COR-L47 (cell line): ENCODE measurements at regions not wholly inside any gene's neighbourhood (a gene's known extent, or its start where the extent isn't known, plus 50 kb on each side); places are given as distances from the start of the nearest gene placed in this dataset.

ENCODE experiments used
- DNase-seq: peaks from one replicate; lab custom pipeline; 2025; lab: John Stamatoyannopoulos, UW

GRCh38 chr1:185581020-185581419 is 153.2 kb upstream of the HMCN1 start:
- no peak for DNase-seq

GRCh38 chr1:185578293-185578692 is 155.9 kb upstream of the HMCN1 start:
- DNase-seq, result no peak

- DNase-seq, result no peak
Observed at GRCh38 chr1:185574139-185574875, 159.9 kb upstream of the HMCN1 start.

DNA sequence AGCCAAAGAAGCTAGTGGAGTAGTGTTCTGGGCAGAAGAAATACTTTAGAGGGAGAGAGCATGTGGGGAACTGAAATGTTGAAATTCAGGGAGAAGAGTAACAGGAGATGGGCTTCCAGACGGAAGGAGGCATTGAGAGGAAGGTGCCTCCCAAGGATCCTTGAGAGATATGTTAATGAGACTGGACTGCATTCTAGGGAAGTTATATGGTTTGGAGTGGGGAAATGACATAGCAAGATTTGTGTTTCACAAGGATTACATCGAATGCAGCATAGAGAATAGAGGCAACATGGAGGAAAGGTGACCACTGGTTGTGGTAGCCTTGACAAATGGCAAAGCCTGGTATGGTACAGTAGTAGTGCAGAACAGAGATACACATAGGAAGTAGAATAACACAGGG is 160.5 kb upstream of the HMCN1 start:
- DNase-seq, result no peak

DNA sequence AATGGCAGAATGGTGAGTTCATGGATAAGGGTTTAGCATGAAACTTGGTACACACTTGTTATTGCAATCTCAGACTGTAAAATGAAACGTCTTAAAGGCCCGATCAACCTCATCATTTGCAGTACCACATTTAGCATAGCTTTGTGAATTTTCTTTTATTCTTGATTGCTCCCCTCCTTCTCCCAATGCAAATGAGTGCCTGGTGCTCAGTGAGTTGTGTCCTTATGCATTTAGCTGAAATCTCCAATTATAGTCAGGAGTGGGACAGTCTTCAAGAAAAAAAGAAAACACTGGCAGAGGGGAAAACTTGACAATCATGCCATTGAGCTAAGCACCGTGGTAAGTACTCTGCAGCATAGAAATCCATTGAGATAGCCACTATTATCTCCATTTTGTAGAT is 161.0 kb upstream of the HMCN1 start:
- DNase-seq, result no peak

- no peak for DNase-seq
Observed at GRCh38 chr1:185570962-185571361, 163.2 kb upstream of the HMCN1 start.

- DNase-seq, result no peak
Observed at GRCh38 chr1:185568155-185569123, 165.8 kb upstream of the HMCN1 start.

DNA sequence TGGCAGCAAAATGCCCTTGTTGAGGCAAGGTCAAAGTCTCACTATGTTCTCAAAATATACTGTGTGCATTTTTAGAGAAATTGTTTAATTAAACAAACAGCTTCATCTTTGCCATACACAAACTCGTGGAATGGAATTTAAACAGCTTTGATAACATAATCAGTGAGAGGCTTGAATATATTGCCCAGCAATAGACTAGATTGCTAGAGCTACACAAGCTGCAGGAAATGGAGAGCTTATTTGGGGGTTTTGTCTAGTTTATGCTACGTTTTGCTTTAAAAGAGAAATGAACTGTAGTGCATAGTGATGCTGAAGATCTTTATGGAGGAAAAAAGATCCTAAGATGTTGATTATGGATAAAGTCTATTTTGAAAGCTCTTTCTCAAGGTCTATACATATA is 166.8 kb upstream of the HMCN1 start:
- DNase-seq, result no peak

- DNase-seq, result no peak
Observed at GRCh38 chr1:185566995-185567394, 167.2 kb upstream of the HMCN1 start.

DNA sequence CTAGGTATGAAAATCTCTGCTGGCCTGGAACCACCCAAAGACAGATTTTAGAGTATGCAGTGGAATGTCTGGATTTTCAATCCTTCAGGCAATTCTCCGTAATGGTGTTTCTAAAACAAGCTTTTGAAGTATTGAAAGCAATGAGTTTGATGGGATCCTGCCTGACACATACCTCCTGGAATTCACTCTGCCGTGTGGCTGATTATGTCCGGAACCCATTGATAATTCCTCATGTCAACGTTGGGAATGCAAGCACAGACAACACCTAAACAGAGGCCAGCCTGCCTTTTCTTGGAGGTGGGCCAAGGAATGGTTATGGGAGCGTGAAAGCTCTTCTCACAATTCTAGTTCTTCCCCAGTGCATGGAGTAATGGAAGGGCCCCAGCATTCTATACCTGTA is 168.9 kb upstream of the HMCN1 start:
- no peak for DNase-seq

- DNase-seq, result no peak
Observed at GRCh38 chr1:185564816-185565215, 169.4 kb upstream of the HMCN1 start.

GRCh38 chr1:185562461-185563359 is 171.5 kb upstream of the HMCN1 start:
- no peak for DNase-seq

DNA sequence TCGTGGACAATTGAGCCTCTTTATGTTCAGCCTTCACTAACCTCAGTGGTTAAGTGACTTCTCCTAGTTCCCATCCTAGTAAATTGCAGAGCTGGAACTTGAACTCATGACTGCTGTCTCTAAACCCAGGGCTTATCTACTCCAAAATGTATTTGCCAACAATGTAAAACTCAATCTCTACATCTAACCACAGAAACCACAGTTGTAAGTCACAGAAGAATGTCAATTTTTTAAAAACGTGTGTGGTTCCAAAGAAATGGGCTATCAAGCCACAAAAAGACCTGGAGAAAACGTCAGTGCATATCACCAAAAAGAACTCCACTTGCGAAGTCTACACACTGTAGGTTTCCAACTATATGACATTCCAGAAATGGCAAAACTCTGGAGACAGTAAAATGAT is 172.6 kb upstream of the HMCN1 start:
- DNase-seq, result no peak

- no peak for DNase-seq
Observed at GRCh38 chr1:185560760-185561159, 173.4 kb upstream of the HMCN1 start.

GRCh38 chr1:185559684-185560331 is 174.4 kb upstream of the HMCN1 start:
- DNase-seq, result no peak

- no peak for DNase-seq
Observed at GRCh38 chr1:185559151-185559550, 175.0 kb upstream of the HMCN1 start.

DNA sequence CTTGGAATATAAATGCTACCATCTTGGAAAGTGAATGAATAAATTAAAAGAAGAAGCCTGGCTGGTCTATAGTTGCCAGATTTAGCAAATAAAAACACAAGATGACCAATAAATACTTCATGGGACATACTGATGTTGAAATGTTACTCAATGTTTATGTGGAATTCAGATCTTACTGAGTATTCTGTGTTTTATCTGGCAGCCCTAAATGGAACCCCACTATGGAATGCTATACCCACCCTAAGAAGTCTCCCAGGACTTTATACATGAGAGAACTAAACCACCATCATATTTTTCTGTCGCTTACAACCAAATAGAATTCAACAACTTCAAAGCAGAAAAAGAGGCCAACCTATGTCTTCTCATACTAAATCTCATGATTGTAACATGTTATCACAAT is 177.6 kb upstream of the HMCN1 start:
- no peak for DNase-seq

GRCh38 chr1:185555743-185556142 is 178.4 kb upstream of the HMCN1 start:
- DNase-seq, result no peak

DNA sequence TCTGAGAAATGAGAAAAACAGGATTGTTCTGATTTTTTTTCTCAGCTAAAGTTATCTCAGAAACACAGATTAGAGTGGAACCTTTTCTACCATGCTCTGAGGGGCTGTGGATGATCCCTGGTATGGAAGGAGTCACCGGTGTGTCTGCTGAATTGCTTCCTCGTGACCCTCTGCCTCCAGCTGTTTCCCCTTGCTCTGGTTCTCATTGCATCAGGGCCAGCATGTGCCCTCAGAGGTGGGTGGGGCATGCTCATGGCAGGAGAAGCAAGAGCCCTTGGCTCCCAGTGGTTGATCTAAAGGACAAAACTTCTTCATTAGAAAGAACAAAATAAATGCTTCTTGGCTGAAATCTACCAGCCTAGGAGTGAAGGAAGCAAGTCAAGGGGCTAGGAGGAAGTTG is 183.2 kb upstream of the HMCN1 start:
- DNase-seq, result no peak

DNA sequence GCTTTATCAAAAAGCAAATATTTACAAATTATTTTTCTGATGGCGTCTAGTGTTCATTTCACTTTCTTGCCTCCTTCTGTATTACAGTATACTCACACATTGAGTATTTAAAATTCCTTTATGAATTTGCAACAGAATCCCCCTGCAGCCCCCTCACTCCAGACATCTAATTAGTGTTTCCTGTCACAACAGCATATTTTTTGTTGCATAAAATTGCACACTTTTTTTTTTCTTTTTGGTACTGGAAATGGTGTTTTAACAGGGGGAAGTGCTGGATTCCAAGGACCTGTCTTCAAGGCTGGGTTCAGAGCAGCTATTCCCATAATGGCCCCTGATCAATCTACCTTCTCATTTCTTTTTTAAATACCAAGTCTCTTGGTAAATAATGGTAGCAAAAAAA is 184.3 kb upstream of the HMCN1 start:
- no peak for DNase-seq

DNA sequence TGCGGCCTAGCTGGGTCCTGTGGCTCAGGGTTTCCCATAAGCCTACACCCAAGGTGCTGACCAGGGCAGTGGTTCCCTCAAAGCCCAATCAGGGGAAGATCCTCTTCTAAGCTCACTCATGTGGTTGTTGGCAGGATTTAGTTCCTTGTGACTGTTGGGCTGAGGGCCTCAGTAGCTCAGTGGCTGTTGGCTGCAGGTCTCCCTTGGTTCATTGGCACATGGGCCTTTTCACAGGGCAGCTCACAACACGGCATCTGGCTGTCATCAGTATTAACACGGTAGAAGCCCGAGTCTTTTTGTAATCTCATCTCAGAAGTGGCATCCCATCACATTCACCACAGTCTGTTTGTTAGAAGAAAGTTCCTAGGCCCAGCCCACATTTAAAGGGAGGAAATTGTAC is 188.2 kb upstream of the HMCN1 start:
- no peak for DNase-seq

- DNase-seq, result no peak
Observed at GRCh38 chr1:185541871-185542301, 192.3 kb upstream of the HMCN1 start.
